ENCODE measurements at regions not wholly inside any gene's neighbourhood (a gene's known extent, or its start where the extent isn't known, plus 50 kb on each side); places are given as distances from the start of the nearest gene placed in this dataset.

GRCh38 chr2:39948016-39948719, 169.1 kb upstream of the THUMPD2 start:
- no peak for TF ChIP-seq POLR2AphosphoS5 (IDR thresholded peaks at IDR 0.05; ENCODE audit: low read depth, low read length)
- no peak for TF ChIP-seq TAF1 (IDR thresholded peaks at IDR 0.05; ENCODE audit: borderline replicate concordance, insufficient read depth, low read length)
- no peak for TF ChIP-seq SIN3A (IDR thresholded peaks at IDR 0.05; ENCODE audit: borderline replicate concordance, insufficient read depth, low read length)
- TF ChIP-seq REST (IDR thresholded peaks at IDR 0.05; ENCODE audit: insufficient read depth in 1 of 2, low read depth in 2 of 2, low read length in 2 of 2), result no peak
- no peak for TF ChIP-seq FOXP2 (optimal IDR thresholded peaks at IDR 0.05; ENCODE audit: borderline replicate concordance, extremely low read depth, extremely low read length, insufficient read depth)

- TF ChIP-seq FOXP2 (optimal IDR thresholded peaks at IDR 0.05; ENCODE audit: borderline replicate concordance, extremely low read depth, extremely low read length, insufficient read depth) (no peak), POLR2AphosphoS5 (IDR thresholded peaks at IDR 0.05; ENCODE audit: low read depth, low read length) (no peak), SIN3A (IDR thresholded peaks at IDR 0.05; ENCODE audit: borderline replicate concordance, insufficient read depth, low read length) (no peak), TAF1 (IDR thresholded peaks at IDR 0.05; ENCODE audit: borderline replicate concordance, insufficient read depth, low read length) (no peak), REST (IDR thresholded peaks at IDR 0.05; ENCODE audit: insufficient read depth in 1 of 2, low read depth in 2 of 2, low read length in 2 of 2) (no peak)
Observed at GRCh38 chr2:39947294-39948015, 168.4 kb upstream of the THUMPD2 start.

GRCh38 chr2:39942950-39943349, 163.9 kb upstream of the THUMPD2 start:
- no peak for TF ChIP-seq POLR2AphosphoS5 (IDR thresholded peaks at IDR 0.05; ENCODE audit: low read depth, low read length)
- no peak for TF ChIP-seq TAF1 (IDR thresholded peaks at IDR 0.05; ENCODE audit: borderline replicate concordance, insufficient read depth, low read length)
- TF ChIP-seq SIN3A (IDR thresholded peaks at IDR 0.05; ENCODE audit: borderline replicate concordance, insufficient read depth, low read length), result no peak
- no peak for TF ChIP-seq REST (IDR thresholded peaks at IDR 0.05; ENCODE audit: insufficient read depth in 1 of 2, low read depth in 2 of 2, low read length in 2 of 2)
- no peak for TF ChIP-seq FOXP2 (optimal IDR thresholded peaks at IDR 0.05; ENCODE audit: borderline replicate concordance, extremely low read depth, extremely low read length, insufficient read depth)

GRCh38 chr2:39938035-39938835, 159.2 kb upstream of the THUMPD2 start:
- no peak for TF ChIP-seq POLR2AphosphoS5 (IDR thresholded peaks at IDR 0.05; ENCODE audit: low read depth, low read length)
- TF ChIP-seq SIN3A (IDR thresholded peaks at IDR 0.05; ENCODE audit: borderline replicate concordance, insufficient read depth, low read length), result no peak
- no peak for TF ChIP-seq FOXP2 (optimal IDR thresholded peaks at IDR 0.05; ENCODE audit: borderline replicate concordance, extremely low read depth, extremely low read length, insufficient read depth)
- no peak for TF ChIP-seq TAF1 (IDR thresholded peaks at IDR 0.05; ENCODE audit: borderline replicate concordance, insufficient read depth, low read length)
- TF ChIP-seq REST (IDR thresholded peaks at IDR 0.05; ENCODE audit: insufficient read depth in 1 of 2, low read depth in 2 of 2, low read length in 2 of 2), result no peak
